Superior temporal gyrus (tissue), 1 donor: ENCODE measurements at regions not wholly inside any gene's neighbourhood (a gene's known extent, or its start where the extent isn't known, plus 50 kb on each side); places are given as distances from the start of the nearest gene placed in this dataset.
A peak's percentile ranks its signal among the peaks of the same experiment; 100 is the strongest.
"Not testable (repeated sequence)": the region's sequence is repeated elsewhere in the genome, so short reads cannot be mapped to it uniquely, and the experiment has no call there.

ENCODE experiments used
- DNase-seq: peaks from one replicate; pipeline ENCODE4 v3.0.0-alpha.2; 2016; ENCODE audit errors: extremely low spot score

- DNase-seq: no peak
Measured at GRCh38 chr10:33476757-33477273, 142.3 kb upstream of the NRP1 start.

GRCh38 chr10:33473688-33474087, 139.2 kb upstream of the NRP1 start:
- no peak for DNase-seq

- DNase-seq: not testable (repeated sequence)
Measured at GRCh38 chr10:33468006-33468405, 133.5 kb upstream of the NRP1 start.

GRCh38 chr10:33465747-33466146, 131.3 kb upstream of the NRP1 start:
- no peak for DNase-seq

- no peak for DNase-seq
Measured at GRCh38 chr10:33463011-33463410, 128.5 kb upstream of the NRP1 start.

- DNase-seq: no peak
Measured at GRCh38 chr10:33461295-33461640, 126.8 kb upstream of the NRP1 start.

- no peak for DNase-seq
Measured at GRCh38 chr10:33460505-33461294, 126.2 kb upstream of the NRP1 start.

- DNase-seq: no peak
Measured at GRCh38 chr10:33459602-33460001, 125.1 kb upstream of the NRP1 start.

GRCh38 chr10:33455029-33455428, 120.6 kb upstream of the NRP1 start:
- DNase-seq: no peak

GRCh38 chr10:33454554-33454953, 120.1 kb upstream of the NRP1 start:
- no peak for DNase-seq

- DNase-seq: no peak
Measured at GRCh38 chr10:33453081-33454025, 118.9 kb upstream of the NRP1 start.

- DNase-seq: peak; percentile 33
Measured at GRCh38 chr10:33448421-33449140, 114.1 kb upstream of the NRP1 start.

- DNase-seq: no peak
Measured at GRCh38 chr10:33441561-33441960, 107.1 kb upstream of the NRP1 start.

- no peak for DNase-seq
Measured at GRCh38 chr10:33434933-33435332, 100.5 kb upstream of the NRP1 start.

- DNase-seq: no peak
Measured at GRCh38 chr10:33428682-33429081, 94.2 kb upstream of the NRP1 start.

- no peak for DNase-seq
Measured at GRCh38 chr10:33423154-33423529, 88.7 kb upstream of the NRP1 start.

- peak; percentile 26 for DNase-seq
Measured at GRCh38 chr10:33422471-33423153, 88.1 kb upstream of the NRP1 start.

- DNase-seq: no peak
Measured at GRCh38 chr10:33421789-33422462, 87.5 kb upstream of the NRP1 start.

GRCh38 chr10:33419311-33419710, 84.8 kb upstream of the NRP1 start:
- no peak for DNase-seq

GRCh38 chr10:33418301-33418700, 83.8 kb upstream of the NRP1 start:
- no peak for DNase-seq

GRCh38 chr10:33416691-33417090, 82.2 kb upstream of the NRP1 start:
- no peak for DNase-seq
